Putamen (tissue), 1 donor: ENCODE measurements at regions not wholly inside any gene's neighbourhood (a gene's known extent, or its start where the extent isn't known, plus 50 kb on each side); places are given as distances from the start of the nearest gene placed in this dataset.

ENCODE experiments used
- DNase-seq: peaks from one replicate; pipeline ENCODE4 v3.0.0-alpha.2; 2016; ENCODE audit warnings: low spot score

- DNase-seq = no peak
Measured at GRCh38 chr9:107720501-107720900, 230.9 kb upstream of the KLF4 start.

GRCh38 chr9:107717529-107718314 lies 228.2 kb upstream of the KLF4 start:
- DNase-seq = no peak

GRCh38 chr9:107715740-107716139 lies 226.2 kb upstream of the KLF4 start:
- no peak for DNase-seq

- no peak for DNase-seq
Measured at GRCh38 chr9:107713470-107713869, 223.9 kb upstream of the KLF4 start.

- no peak for DNase-seq
Measured at GRCh38 chr9:107712390-107712789, 222.8 kb upstream of the KLF4 start.

GRCh38 chr9:107711542-107711941 lies 222.0 kb upstream of the KLF4 start:
- no peak for DNase-seq

- no peak for DNase-seq
Measured at GRCh38 chr9:107710953-107711352, 221.4 kb upstream of the KLF4 start.

GRCh38 chr9:107710546-107710945 lies 221.0 kb upstream of the KLF4 start:
- no peak for DNase-seq

GRCh38 chr9:107708791-107709190 lies 219.2 kb upstream of the KLF4 start:
- no peak for DNase-seq

- no peak for DNase-seq
Measured at GRCh38 chr9:107707915-107708441, 218.4 kb upstream of the KLF4 start.

GRCh38 chr9:107707428-107707837 lies 217.9 kb upstream of the KLF4 start:
- DNase-seq = no peak

GRCh38 chr9:107706701-107707427 lies 217.3 kb upstream of the KLF4 start:
- no peak for DNase-seq

- no peak for DNase-seq
Measured at GRCh38 chr9:107705521-107705920, 216.0 kb upstream of the KLF4 start.

GRCh38 chr9:107704774-107705173 lies 215.2 kb upstream of the KLF4 start:
- no peak for DNase-seq

- DNase-seq = no peak
Measured at GRCh38 chr9:107703651-107704050, 214.1 kb upstream of the KLF4 start.

- DNase-seq = no peak
Measured at GRCh38 chr9:107700847-107701246, 211.3 kb upstream of the KLF4 start.

GRCh38 chr9:107699231-107699630 lies 209.7 kb upstream of the KLF4 start:
- no peak for DNase-seq

- no peak for DNase-seq
Measured at GRCh38 chr9:107698779-107699178, 209.2 kb upstream of the KLF4 start.

- DNase-seq = no peak
Measured at GRCh38 chr9:107696302-107696701, 206.7 kb upstream of the KLF4 start.

- DNase-seq = no peak
Measured at GRCh38 chr9:107694390-107694789, 204.8 kb upstream of the KLF4 start.

GRCh38 chr9:107693625-107694326 lies 204.2 kb upstream of the KLF4 start:
- no peak for DNase-seq

GRCh38 chr9:107691664-107692063 lies 202.1 kb upstream of the KLF4 start:
- no peak for DNase-seq

GRCh38 chr9:107690021-107690420 lies 200.5 kb upstream of the KLF4 start:
- no peak for DNase-seq
